ENCODE measurements at regions not wholly inside any gene's neighbourhood (a gene's known extent, or its start where the extent isn't known, plus 50 kb on each side); places are given as distances from the start of the nearest gene placed in this dataset.
"Not testable (repeated sequence)": the region's sequence is repeated elsewhere in the genome, so short reads cannot be mapped to it uniquely, and the experiment has no call there.

DNA sequence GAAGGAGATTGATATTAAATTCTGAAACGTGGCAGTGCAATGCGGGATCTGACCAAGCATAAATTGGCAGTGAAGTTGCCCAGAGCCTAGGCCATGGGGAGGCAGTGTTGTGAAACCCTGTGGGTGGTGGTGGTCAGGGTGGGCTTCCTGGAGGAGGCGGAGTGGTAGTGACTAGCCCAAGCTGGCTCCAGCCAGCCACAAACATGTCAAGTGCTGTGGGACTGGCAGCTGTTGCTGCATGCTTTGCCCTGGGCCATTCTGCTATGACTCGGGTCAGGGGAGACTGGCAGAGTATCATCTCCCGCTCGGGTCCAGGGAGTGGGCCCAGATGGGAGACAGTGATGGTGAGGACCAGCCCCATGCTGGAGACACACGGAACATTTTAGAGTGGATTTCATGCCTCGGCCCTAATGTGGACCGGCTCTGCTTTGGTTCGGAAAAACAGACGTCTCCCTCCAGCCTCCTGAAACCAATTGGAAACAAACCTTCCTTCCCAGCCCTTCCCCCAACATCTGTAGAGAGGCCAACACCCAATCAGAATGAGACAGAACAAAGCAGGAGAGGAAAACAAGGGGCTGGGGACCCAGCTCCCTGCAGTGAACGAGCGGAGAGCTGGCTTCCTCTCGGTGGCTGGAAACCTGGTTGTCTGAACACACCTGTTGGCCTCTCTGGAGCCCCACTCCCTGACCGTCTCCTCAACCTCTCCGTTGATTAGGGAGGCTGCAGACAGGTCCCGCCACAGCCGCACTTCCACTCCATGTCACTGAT, 58.2 kb downstream of the TMEM270 start:
- Histone ChIP-seq H3K4me3 (no peak overlapping the region), H3K27me3 (no peaks in the 10 kb centered on the region), H3K27ac (no peak overlapping the region), H3K4me1 (no peaks in the 10 kb centered on the region), H3K36me3 (no peaks in the 10 kb centered on the region), H3K9me3 (no peaks in the 10 kb centered on the region)
- TF ChIP-seq, protein P1, sequence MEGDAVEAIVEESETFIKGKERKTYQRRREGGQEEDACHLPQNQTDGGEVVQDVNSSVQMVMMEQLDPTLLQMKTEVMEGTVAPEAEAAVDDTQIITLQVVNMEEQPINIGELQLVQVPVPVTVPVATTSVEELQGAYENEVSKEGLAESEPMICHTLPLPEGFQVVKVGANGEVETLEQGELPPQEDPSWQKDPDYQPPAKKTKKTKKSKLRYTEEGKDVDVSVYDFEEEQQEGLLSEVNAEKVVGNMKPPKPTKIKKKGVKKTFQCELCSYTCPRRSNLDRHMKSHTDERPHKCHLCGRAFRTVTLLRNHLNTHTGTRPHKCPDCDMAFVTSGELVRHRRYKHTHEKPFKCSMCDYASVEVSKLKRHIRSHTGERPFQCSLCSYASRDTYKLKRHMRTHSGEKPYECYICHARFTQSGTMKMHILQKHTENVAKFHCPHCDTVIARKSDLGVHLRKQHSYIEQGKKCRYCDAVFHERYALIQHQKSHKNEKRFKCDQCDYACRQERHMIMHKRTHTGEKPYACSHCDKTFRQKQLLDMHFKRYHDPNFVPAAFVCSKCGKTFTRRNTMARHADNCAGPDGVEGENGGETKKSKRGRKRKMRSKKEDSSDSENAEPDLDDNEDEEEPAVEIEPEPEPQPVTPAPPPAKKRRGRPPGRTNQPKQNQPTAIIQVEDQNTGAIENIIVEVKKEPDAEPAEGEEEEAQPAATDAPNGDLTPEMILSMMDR (IDR thresholded peaks at IDR 0.05) = no peak
- DNase-seq (ENCODE audit: low spot score) = no peak

DNA sequence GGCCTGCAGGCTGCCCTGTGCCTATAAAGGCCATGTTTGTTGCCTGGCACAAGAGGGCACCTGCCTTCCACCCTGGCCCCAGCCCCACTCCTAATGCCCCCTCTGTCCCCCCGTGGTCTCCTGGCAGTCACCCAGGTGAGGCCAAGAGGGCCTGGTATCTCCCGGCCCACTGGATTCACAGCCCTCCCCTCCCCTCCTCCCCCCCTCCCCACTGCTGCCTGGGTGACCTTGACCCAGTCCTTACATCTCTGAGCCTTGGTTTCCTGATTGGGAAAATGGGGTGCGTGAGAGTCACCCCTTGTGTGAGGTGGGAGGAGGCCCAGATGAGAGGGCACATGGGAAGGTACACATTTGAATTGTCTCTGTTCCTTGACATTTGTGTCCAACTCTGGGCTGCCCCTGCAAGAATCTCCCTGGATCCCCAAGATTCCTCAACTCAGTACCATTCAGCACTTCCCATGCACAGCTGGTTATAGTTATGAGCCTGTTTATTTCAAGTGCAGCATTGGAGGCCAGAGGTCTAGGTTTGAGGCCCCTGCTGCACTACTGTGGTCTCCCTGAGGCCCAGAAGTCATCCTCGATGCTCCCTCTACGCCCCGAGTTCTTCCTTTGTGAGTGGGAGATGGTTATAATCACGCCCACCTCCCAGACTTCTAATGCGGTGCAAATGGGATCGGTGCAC, 58.9 kb downstream of the TMEM270 start:
- no peaks in the 10 kb centered on the region for H3K9me3 ChIP-seq
- H3K27me3 ChIP-seq = no peaks in the 10 kb centered on the region
- DNase-seq (ENCODE audit: low spot score) = no peak
- H3K4me1 ChIP-seq = no peaks in the 10 kb centered on the region
- H3K27ac ChIP-seq = no peak overlapping the region
- H3K4me3 ChIP-seq = no peak overlapping the region
- H3K36me3 ChIP-seq = no peaks in the 10 kb centered on the region
- TF ChIP-seq, protein P1 (IDR thresholded peaks at IDR 0.05) = no peak

DNA sequence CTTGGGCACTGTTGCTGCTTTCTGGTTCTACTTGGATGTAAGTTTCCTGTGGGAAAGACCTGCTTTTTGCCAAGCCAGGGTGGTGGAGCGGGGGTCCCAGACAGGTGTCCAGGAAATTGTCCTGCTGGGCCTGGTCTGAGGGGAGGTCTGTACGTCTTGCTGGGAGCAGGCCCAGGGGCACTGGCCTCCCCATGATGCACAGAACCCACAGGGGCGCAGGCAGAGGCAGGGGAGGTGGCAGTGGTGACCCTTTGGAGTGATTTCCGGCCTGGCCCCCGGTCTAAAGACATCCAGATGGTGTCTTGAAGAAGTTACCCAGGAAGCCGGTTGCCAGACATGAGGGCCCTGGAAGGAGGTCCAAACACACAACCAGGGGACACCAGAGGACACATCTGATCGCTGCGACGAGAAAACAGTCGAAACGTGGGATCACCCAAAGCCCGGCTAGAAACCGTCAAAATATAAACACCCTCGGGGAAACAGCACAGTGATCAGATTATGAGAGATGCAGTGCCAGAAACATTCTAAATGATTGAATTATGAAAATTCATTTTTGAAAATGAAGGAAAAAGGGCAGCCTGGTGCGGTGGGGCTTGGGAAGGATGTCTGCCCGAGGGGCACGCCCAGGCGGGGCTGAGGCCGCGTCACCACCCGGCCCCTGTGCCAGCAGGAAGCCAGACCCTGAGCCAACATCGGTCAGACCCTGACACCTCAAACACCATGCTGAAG, 59.6 kb downstream of the TMEM270 start:
- Histone ChIP-seq H3K4me1 (no peaks in the 10 kb centered on the region), H3K27ac (no peak overlapping the region), H3K9me3 (peaks cover 0 to 1% of the 10 kb centered on the region in 2 donors), H3K4me3 (no peak overlapping the region), H3K27me3 (no peaks in the 10 kb centered on the region), H3K36me3 (no peaks in the 10 kb centered on the region)
- TF ChIP-seq, protein P1 (IDR thresholded peaks at IDR 0.05) = no peak
- no peak for DNase-seq (ENCODE audit: low spot score)

DNA sequence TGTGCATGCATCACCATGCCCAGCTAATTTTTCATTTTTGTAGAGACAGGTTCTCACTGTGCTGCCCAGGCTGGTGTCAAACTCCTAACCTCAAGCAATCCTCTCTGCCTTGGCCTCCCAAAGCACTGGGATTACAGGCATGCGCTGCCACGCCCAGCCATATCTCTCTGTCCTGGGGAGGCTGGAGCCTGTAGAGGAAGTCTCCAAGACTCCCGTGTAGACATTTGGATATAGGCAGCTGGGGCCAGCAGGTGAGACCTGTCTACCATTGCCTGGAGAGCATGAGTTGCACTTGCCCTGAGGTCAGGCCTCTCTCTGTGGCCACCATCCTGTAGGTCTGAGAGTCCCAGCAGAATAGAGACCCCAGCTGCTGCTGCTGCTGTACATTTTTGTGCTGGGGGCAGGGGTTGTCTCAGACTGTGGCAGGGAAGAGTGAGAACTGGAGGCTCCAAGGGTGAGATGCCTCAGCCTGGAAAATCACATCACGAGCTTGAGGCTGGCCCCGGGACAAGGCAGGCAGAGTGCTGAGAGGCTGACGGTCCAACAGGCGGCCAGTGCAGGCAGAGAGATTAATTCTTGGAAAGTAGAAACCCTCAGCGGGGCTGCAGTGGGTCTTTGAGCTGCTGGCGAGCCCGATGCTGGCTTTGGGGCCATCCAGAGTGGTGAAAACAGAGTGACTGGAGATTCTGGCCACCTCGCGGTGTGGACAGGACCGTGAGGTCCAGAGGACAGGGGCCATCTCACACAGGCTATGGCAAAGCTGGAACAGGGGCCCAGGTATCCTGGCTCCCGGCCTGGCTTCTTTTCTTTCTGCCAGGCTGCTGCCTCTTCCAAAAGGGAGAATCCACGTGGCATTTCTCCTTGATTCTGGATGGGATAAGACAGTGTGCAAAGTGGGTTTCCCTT, 60.9 kb downstream of the TMEM270 start:
- Histone ChIP-seq H3K27me3 (no peaks in the 10 kb centered on the region), H3K36me3 (no peaks in the 10 kb centered on the region), H3K4me1 (no peaks in the 10 kb centered on the region), H3K27ac (no peak overlapping the region), H3K4me3 (no peak overlapping the region), H3K9me3 (peaks cover 0 to 12% of the 10 kb centered on the region in 2 donors)
- TF ChIP-seq, protein P1 (IDR thresholded peaks at IDR 0.05) = no peak
- DNase-seq (ENCODE audit: low spot score) = peak; percentile 65

DNA sequence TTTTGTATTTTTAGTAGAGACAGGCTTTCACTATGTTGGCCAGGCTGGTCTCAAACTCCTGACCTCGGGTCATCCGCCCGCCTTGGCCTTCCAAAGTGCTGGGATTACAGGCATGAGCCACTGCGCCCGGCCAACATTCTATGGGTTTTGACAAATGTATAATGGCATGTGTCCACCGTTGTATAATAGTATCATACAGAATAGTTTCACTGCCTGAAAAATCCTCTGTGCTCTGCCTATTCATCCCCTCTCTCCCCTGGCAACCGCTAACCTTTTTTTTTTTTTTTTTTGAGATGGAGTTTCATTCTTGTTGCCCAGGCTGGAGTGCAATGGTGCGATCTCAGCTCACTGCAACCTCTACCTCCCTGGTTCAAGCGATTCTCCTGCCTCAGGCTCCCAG, 67.7 kb downstream of the TMEM270 start:
- not testable (repeated sequence) for H3K36me3 ChIP-seq; H3K4me3 ChIP-seq; H3K27me3 ChIP-seq; DNase-seq (ENCODE audit: low spot score); H3K4me1 ChIP-seq; H3K27ac ChIP-seq
- H3K9me3 ChIP-seq = peaks cover 0 to 12% of the 10 kb centered on the region in 2 donors
